ENCODE measurements at regions not wholly inside any gene's neighbourhood (a gene's known extent, or its start where the extent isn't known, plus 50 kb on each side); places are given as distances from the start of the nearest gene placed in this dataset.

- H3K27me3 ChIP-seq (ENCODE audit: insufficient read depth): no peaks in the 10 kb centered on the region
- DNase-seq (ENCODE audit: low spot score): no peak
- no peaks in the 10 kb centered on the region; the same call in 2 of the 3 replicates for H3K9me3 Mint-ChIP-seq
Observed at GRCh38 chr4:10259976-10260375, 143.4 kb upstream of the WDR1 start.

More at GRCh38 chr4:10259976-10260375, 143.4 kb upstream of the WDR1 start:
- Histone ChIP-seq H3K79me2 (replicated peaks; ENCODE audit: insufficient read depth) (no peaks in the 10 kb centered on the region), H3K9me2 (ENCODE audit: insufficient read depth) (peaks cover 37% of the 10 kb centered on the region), H3K4me2 (no peak overlapping the region), H3F3A (replicated peaks; ENCODE audit: low read depth) (no peaks in the 10 kb centered on the region), H2AFZ (no peak overlapping the region), H3K4me1 (ENCODE audit: insufficient read depth) (no peaks in the 10 kb centered on the region), H4K20me1 (replicated peaks; ENCODE audit: insufficient read depth) (no peaks in the 10 kb centered on the region), H3K4me3 (no peak overlapping the region), H3K27ac (ENCODE audit: low read depth) (no peak overlapping the region), H3K36me3 (ENCODE audit: insufficient read depth) (no peaks in the 10 kb centered on the region)
- no peak overlapping the region for H3K4me3 Mint-ChIP-seq
- TF ChIP-seq ZNF114 (CRISPR knock-in tag; IDR thresholded peaks at IDR 0.05) (no peak), CREB1 (CRISPR knock-in tag; IDR thresholded peaks at IDR 0.05; ENCODE audit: low read depth) (no peak), ZNF462 (CRISPR knock-in tag; IDR thresholded peaks at IDR 0.05) (no peak), NANOG (IDR thresholded peaks at IDR 0.05; ENCODE audit: borderline replicate concordance) (no peak), CTCF (conservative IDR thresholded peaks at IDR 0.05; ENCODE audit: low read depth in 2 of 2) (no peak), ETS1 (IDR thresholded peaks at IDR 0.05) (no peak), REST (IDR thresholded peaks at IDR 0.05; ENCODE audit: unreplicated experiment) (no peak), ZNF331 (CRISPR knock-in tag; IDR thresholded peaks at IDR 0.05; ENCODE audit: low read depth) (no peak), POLR2AphosphoS5 (IDR thresholded peaks at IDR 0.05; ENCODE audit: low read depth) (no peak), JUNB (IDR thresholded peaks at IDR 0.05; ENCODE audit: unreplicated experiment) (no peak), STAT1 (IDR thresholded peaks at IDR 0.05; ENCODE audit: unreplicated experiment) (no peak), EZH2phosphoT487 (IDR thresholded peaks at IDR 0.05; ENCODE audit: unreplicated experiment) (no peak)
- ATAC-seq: no peak
- H3K27ac Mint-ChIP-seq: no peak overlapping the region
- H3K36me3 Mint-ChIP-seq (ENCODE audit: low read depth): no peaks in the 10 kb centered on the region
- H3K4me1 Mint-ChIP-seq: no peaks in the 10 kb centered on the region
- no peaks in the 10 kb centered on the region for H3K27me3 Mint-ChIP-seq (ENCODE audit: insufficient read depth, low read depth, poor library complexity)

All from GM23338 (cell line).